Neuronal stem cell (in vitro differentiated cells): ENCODE measurements at regions not wholly inside any gene's neighbourhood (a gene's known extent, or its start where the extent isn't known, plus 50 kb on each side); places are given as distances from the start of the nearest gene placed in this dataset.

Source experiments
- DNase-seq: peaks from one replicate; pipeline ENCODE4 v3.0.0-alpha.2; 2013; ENCODE audit warnings: low spot score
- H2AFZ ChIP-seq: one replicate; pipeline ENCODE4 v1.6.1; 2013; ENCODE audit warnings: mild to moderate bottlenecking, low read length, inconsistent platforms
- H2AK5ac ChIP-seq: 2 replicates; pipeline ENCODE4 v1.6.1; 2013; ENCODE audit warnings: low read depth, mild to moderate bottlenecking, inconsistent platforms, low read length, moderate library complexity, mixed read lengths
- H2BK120ac ChIP-seq: 2 replicates; pipeline ENCODE4 v1.6.1; 2013; ENCODE audit warnings: low read depth, mild to moderate bottlenecking, inconsistent platforms, low read length, moderate library complexity, mixed read lengths
- H2BK12ac ChIP-seq: one replicate; pipeline ENCODE4 v1.6.1; 2013; ENCODE audit warnings: low read length, inconsistent platforms
- H2BK15ac ChIP-seq: 2 replicates; pipeline ENCODE4 v1.6.1; 2013; ENCODE audit warnings: mild to moderate bottlenecking, low read length, inconsistent platforms, mixed read lengths
- H2BK5ac ChIP-seq: one replicate; pipeline ENCODE4 v1.6.1; 2013; ENCODE audit warnings: inconsistent platforms, mild to moderate bottlenecking, low read length, moderate library complexity
- H3K14ac ChIP-seq: one replicate; pipeline ENCODE4 v1.6.1; 2013; ENCODE audit warnings: low read length, inconsistent platforms
- H3K18ac ChIP-seq: 2 replicates; pipeline ENCODE4 v1.6.1; 2013; ENCODE audit warnings: low read length, inconsistent platforms
- H3K23ac ChIP-seq: 2 replicates; pipeline ENCODE4 v1.6.1; 2013; ENCODE audit warnings: low read depth, mild to moderate bottlenecking, mixed read lengths, low read length, inconsistent platforms; ENCODE audit not compliant: poor library complexity
- H3K27ac ChIP-seq: replicated peaks from 3 replicates; pipeline ENCODE4 v1.5.1; 2013; ENCODE audit warnings: low read length, inconsistent platforms
- H3K27me3 ChIP-seq, 3 experiments: 2 replicates each; pipeline ENCODE4 v1.6.1; 2013; ENCODE audit warnings: low read length in 3 of 3, mild to moderate bottlenecking in 2 of 3, inconsistent platforms in 1 of 3, low read depth in 1 of 3, mixed read lengths in 1 of 3, moderate library complexity in 1 of 3; ENCODE audit not compliant: control insufficient read depth in 3 of 3, insufficient read depth in 3 of 3
- H3K36me3 ChIP-seq, 2 donors: replicated peaks in 1 of 2; 2 replicates each; pipeline ENCODE4 v1.6.1; 2013; ENCODE audit warnings: low read length in 2 of 2; ENCODE audit not compliant: control insufficient read depth in 2 of 2, insufficient read depth in 2 of 2
- H3K4ac ChIP-seq: 2 replicates; pipeline ENCODE4 v1.6.1; 2013; ENCODE audit warnings: inconsistent platforms, mild to moderate bottlenecking, low read length, moderate library complexity
- H3K4me1 ChIP-seq, 2 donors: 1 replicate in 1 of 2; 2 replicates in 1 of 2; pipeline ENCODE4 v1.6.1; 2013; ENCODE audit warnings: low read length in 2 of 2, low read depth in 1 of 2; ENCODE audit not compliant: control insufficient read depth in 2 of 2, insufficient read depth in 1 of 2
- H3K4me2 ChIP-seq: one replicate; pipeline ENCODE4 v1.6.1; 2013; ENCODE audit warnings: mild to moderate bottlenecking, low read length, inconsistent platforms; ENCODE audit not compliant: insufficient read depth, poor library complexity, severe bottlenecking
- H3K4me3 ChIP-seq, 2 donors: 2 replicates each; pipeline ENCODE4 v1.5.1; 2013; ENCODE audit warnings: low read length in 2 of 2, mild to moderate bottlenecking in 2 of 2, inconsistent platforms in 1 of 2, moderate library complexity in 1 of 2
- H3K79me1 ChIP-seq: one replicate; pipeline ENCODE4 v1.6.1; 2013; ENCODE audit warnings: low read depth, mild to moderate bottlenecking, inconsistent platforms, low read length, moderate library complexity
- H3K9ac ChIP-seq: one replicate; pipeline ENCODE4 v1.6.1; 2013; ENCODE audit warnings: mild to moderate bottlenecking, low read depth, low read length, inconsistent platforms; ENCODE audit not compliant: poor library complexity
- H3K9me3 ChIP-seq, 2 donors: replicated peaks in 1 of 2; 2 replicates each; pipeline versions ENCODE3 to v1.6.1; 2013; ENCODE audit warnings: low read length in 2 of 2, mild to moderate bottlenecking in 2 of 2, inconsistent platforms in 1 of 2, low read depth in 1 of 2, mixed read lengths in 1 of 2, moderate library complexity in 1 of 2; ENCODE audit not compliant: control insufficient read depth in 2 of 2, insufficient read depth in 1 of 2
- H4K8ac ChIP-seq: one replicate; pipeline ENCODE4 v1.6.1; 2013; ENCODE audit warnings: low read depth, mild to moderate bottlenecking, inconsistent platforms, low read length, moderate library complexity
- H4K91ac ChIP-seq: one replicate; pipeline ENCODE4 v1.6.1; 2013; ENCODE audit warnings: low read length, low read depth, mild to moderate bottlenecking, inconsistent platforms; ENCODE audit not compliant: poor library complexity
- WGBS, 2 donors: extraction: QIAGEN DNeasy Blood & Tissue Kit; methylation state at CpG; one replicate each; pipeline ENCODE4 v1.1.7; 2013; ENCODE audit warnings: missing lambda C conversion rate in 2 of 2, mixed read lengths in 1 of 2; ENCODE audit not compliant: insufficient read length in 2 of 2, insufficient replicate concordance in 1 of 2; ENCODE audit errors: extremely low coverage in 2 of 2; 5-methylcytosine and 5-hydroxymethylcytosine counted together

- no peak overlapping the region for H2BK15ac ChIP-seq
- no peak overlapping the region for H4K8ac ChIP-seq
- no peak overlapping the region for H2BK120ac ChIP-seq
- no peak overlapping the region for H3K27ac ChIP-seq
- H3K18ac ChIP-seq = no peak overlapping the region
- no peak overlapping the region for H4K91ac ChIP-seq
- DNase-seq = no peak
- no peak overlapping the region for H3K23ac ChIP-seq
- H3K9me3 ChIP-seq = no peaks in the 10 kb centered on the region
- H2BK12ac ChIP-seq = no peak overlapping the region
- H3K27me3 ChIP-seq = no peaks in the 10 kb centered on the region
- H3K9ac ChIP-seq = no peak overlapping the region
- no peak overlapping the region for H3K4me3 ChIP-seq
- H3K4ac ChIP-seq = no peak overlapping the region
- H3K79me1 ChIP-seq = no peaks in the 10 kb centered on the region
- no peak overlapping the region for H3K4me2 ChIP-seq
- no peak overlapping the region for H3K14ac ChIP-seq
- H3K4me1 ChIP-seq = no peaks in the 10 kb centered on the region
- no peak overlapping the region for H2AK5ac ChIP-seq
- no CpG with 5 or more reads among the region's 10 CpGs for WGBS, 2 donors
- no peak overlapping the region for H2AFZ ChIP-seq
- no peaks in the 10 kb centered on the region for H3K36me3 ChIP-seq
- no peak overlapping the region for H2BK5ac ChIP-seq
Observed at GRCh38 chr11:87812571-87813365, 362.5 kb downstream of the RAB38 start.

GRCh38 chr11:87810486-87810885, 364.8 kb downstream of the RAB38 start:
- no CpG with 5 or more reads among the region's 4 CpGs for WGBS, 2 donors
- Histone ChIP-seq H3K4me3 (no peak overlapping the region), H2AFZ (no peak overlapping the region), H3K79me1 (no peaks in the 10 kb centered on the region), H3K9me3 (no peaks in the 10 kb centered on the region), H3K36me3 (no peaks in the 10 kb centered on the region), H4K8ac (no peak overlapping the region), H3K27ac (no peak overlapping the region), H3K23ac (no peak overlapping the region), H3K18ac (no peak overlapping the region), H3K4me2 (no peak overlapping the region), H3K27me3 (no peaks in the 10 kb centered on the region), H4K91ac (no peak overlapping the region), H3K9ac (no peak overlapping the region), H2BK12ac (no peak overlapping the region), H2BK120ac (no peak overlapping the region), H2BK5ac (no peak overlapping the region), H2AK5ac (no peak overlapping the region), H3K4ac (no peak overlapping the region), H2BK15ac (no peak overlapping the region), H3K14ac (no peak overlapping the region), H3K4me1 (no peaks in the 10 kb centered on the region)
- DNase-seq = no peak

GRCh38 chr11:87809256-87809655, 366.0 kb downstream of the RAB38 start:
- H4K91ac ChIP-seq = no peak overlapping the region
- no CpG with 5 or more reads among the region's 2 CpGs for WGBS, 2 donors
- H2BK15ac ChIP-seq = no peak overlapping the region
- H2BK120ac ChIP-seq = no peak overlapping the region
- H2AFZ ChIP-seq = no peak overlapping the region
- no peak overlapping the region for H3K4ac ChIP-seq
- peaks cover 0 to under 1% of the 10 kb centered on the region in 2 donors for H3K4me1 ChIP-seq
- peaks cover 0 to under 1% (median 0%) of the 10 kb centered on the region in 3 experiments for H3K27me3 ChIP-seq
- H3K79me1 ChIP-seq = no peaks in the 10 kb centered on the region
- no peak overlapping the region for H3K4me3 ChIP-seq
- H3K27ac ChIP-seq = no peak overlapping the region
- H3K18ac ChIP-seq = no peak overlapping the region
- H3K23ac ChIP-seq = no peak overlapping the region
- H2BK12ac ChIP-seq = no peak overlapping the region
- DNase-seq = no peak
- no peak overlapping the region for H2AK5ac ChIP-seq
- no peak overlapping the region for H3K9ac ChIP-seq
- no peak overlapping the region for H3K14ac ChIP-seq
- no peaks in the 10 kb centered on the region for H3K9me3 ChIP-seq
- no peak overlapping the region for H3K4me2 ChIP-seq
- H2BK5ac ChIP-seq = no peak overlapping the region
- H4K8ac ChIP-seq = no peak overlapping the region
- H3K36me3 ChIP-seq = no peaks in the 10 kb centered on the region

GRCh38 chr11:87804176-87804575, 371.1 kb downstream of the RAB38 start:
- no peak overlapping the region for H2BK120ac ChIP-seq
- no peaks in the 10 kb centered on the region for H3K79me1 ChIP-seq
- peaks cover 0 to 2% of the 10 kb centered on the region in 2 donors for H3K4me1 ChIP-seq
- no peak overlapping the region for H2BK15ac ChIP-seq
- H2AFZ ChIP-seq = no peak overlapping the region
- no peak for DNase-seq
- no peaks in the 10 kb centered on the region for H3K36me3 ChIP-seq
- no peak overlapping the region for H3K4me2 ChIP-seq
- H3K18ac ChIP-seq = no peak overlapping the region
- H3K14ac ChIP-seq = no peak overlapping the region
- no peak overlapping the region for H4K91ac ChIP-seq
- no peak overlapping the region for H3K23ac ChIP-seq
- no peak overlapping the region for H4K8ac ChIP-seq
- H3K4ac ChIP-seq = no peak overlapping the region
- peaks cover 0 to 2% of the 10 kb centered on the region in 2 donors for H3K9me3 ChIP-seq
- no peak overlapping the region for H2BK12ac ChIP-seq
- H3K4me3 ChIP-seq = no peak overlapping the region
- no peak overlapping the region for H3K9ac ChIP-seq
- H2BK5ac ChIP-seq = no peak overlapping the region
- H3K27ac ChIP-seq = no peak overlapping the region
- H2AK5ac ChIP-seq = no peak overlapping the region
- peaks cover 0 to 1% (median 0%) of the 10 kb centered on the region in 3 experiments for H3K27me3 ChIP-seq
